ENCODE measurements at regions not wholly inside any gene's neighbourhood (a gene's known extent, or its start where the extent isn't known, plus 50 kb on each side); places are given as distances from the start of the nearest gene placed in this dataset.

GRCh38 chr4:64216741-64217140 lies 192.5 kb downstream of the TECRL start:
- Mint-ChIP-seq H3K9me3 (peaks cover 0 to 9% (median 2%) of the 10 kb centered on the region in 3 donors), H3K27ac (no peak overlapping the region), H3K4me3 (no peak overlapping the region), H3K36me3 (no peaks in the 10 kb centered on the region), H3K4me1 (peaks cover 0 to 1% (median 0%) of the 10 kb centered on the region in 3 donors), H3K27me3 (no peaks in the 10 kb centered on the region)

- Mint-ChIP-seq H3K36me3 (no peaks in the 10 kb centered on the region), H3K27me3 (no peaks in the 10 kb centered on the region), H3K4me1 (no peaks in the 10 kb centered on the region), H3K4me3 (no peak overlapping the region), H3K9me3 (peaks cover 0 to 10% (median 5%) of the 10 kb centered on the region in 3 donors), H3K27ac (no peak overlapping the region)
Observed at GRCh38 chr4:64205376-64205775, 203.9 kb downstream of the TECRL start.

- Mint-ChIP-seq H3K27me3 (no peaks in the 10 kb centered on the region), H3K27ac (no peak overlapping the region)
Observed at GRCh38 chr4:64200001-64200555, 209.2 kb downstream of the TECRL start.

GRCh38 chr4:64195582-64195981 lies 213.7 kb downstream of the TECRL start:
- H3K4me3 Mint-ChIP-seq = no peak overlapping the region
- peaks cover 0 to 4% (median 2%) of the 10 kb centered on the region in 3 donors for H3K9me3 Mint-ChIP-seq

More at GRCh38 chr4:64200001-64200555, 209.2 kb downstream of the TECRL start:
- peaks cover 0 to 2% (median 0%) of the 10 kb centered on the region in 3 donors for H3K9me3 Mint-ChIP-seq
- no peak overlapping the region for H3K4me3 Mint-ChIP-seq
- no peaks in the 10 kb centered on the region for H3K36me3 Mint-ChIP-seq
- H3K4me1 Mint-ChIP-seq = no peaks in the 10 kb centered on the region

GRCh38 chr4:64192731-64193412 lies 216.4 kb downstream of the TECRL start:
- Mint-ChIP-seq H3K27me3 (no peaks in the 10 kb centered on the region), H3K4me1 (no peaks in the 10 kb centered on the region), H3K36me3 (no peaks in the 10 kb centered on the region), H3K27ac (no peak overlapping the region), H3K4me3 (no peak overlapping the region), H3K9me3 (peaks cover 0 to 4% (median 0%) of the 10 kb centered on the region in 3 donors)

More at GRCh38 chr4:64195582-64195981, 213.7 kb downstream of the TECRL start:
- no peaks in the 10 kb centered on the region for H3K27me3 Mint-ChIP-seq
- no peak overlapping the region for H3K27ac Mint-ChIP-seq
- no peaks in the 10 kb centered on the region for H3K4me1 Mint-ChIP-seq
- H3K36me3 Mint-ChIP-seq = no peaks in the 10 kb centered on the region

GRCh38 chr4:64174247-64174882 lies 234.9 kb downstream of the TECRL start:
- Mint-ChIP-seq H3K27me3 (no peaks in the 10 kb centered on the region), H3K27ac (no peak overlapping the region), H3K4me1 (no peaks in the 10 kb centered on the region), H3K4me3 (no peak overlapping the region), H3K9me3 (no peaks in the 10 kb centered on the region), H3K36me3 (no peaks in the 10 kb centered on the region)

GRCh38 chr4:64166365-64166764 lies 242.9 kb downstream of the TECRL start:
- H3K4me3 Mint-ChIP-seq = no peak overlapping the region
- H3K4me1 Mint-ChIP-seq = no peaks in the 10 kb centered on the region
- no peaks in the 10 kb centered on the region for H3K36me3 Mint-ChIP-seq
- no peak overlapping the region for H3K27ac Mint-ChIP-seq
- H3K9me3 Mint-ChIP-seq = peaks cover 0 to 2% (median 2%) of the 10 kb centered on the region in 3 donors
- no peaks in the 10 kb centered on the region for H3K27me3 Mint-ChIP-seq

- H3K9me3 Mint-ChIP-seq = no peaks in the 10 kb centered on the region
- no peaks in the 10 kb centered on the region for H3K27me3 Mint-ChIP-seq
- peaks cover 0 to 3% (median 0%) of the 10 kb centered on the region in 3 donors for H3K4me1 Mint-ChIP-seq
- peaks cover 2% of the 10 kb centered on the region for H3K36me3 Mint-ChIP-seq
- no peak overlapping the region for H3K4me3 Mint-ChIP-seq
- H3K27ac Mint-ChIP-seq = no peak overlapping the region
Observed at GRCh38 chr4:64158648-64159326, 250.5 kb downstream of the TECRL start.

GRCh38 chr4:64157397-64157796 lies 251.9 kb downstream of the TECRL start:
- H3K9me3 Mint-ChIP-seq = no peaks in the 10 kb centered on the region
- H3K27me3 Mint-ChIP-seq = no peaks in the 10 kb centered on the region
- H3K27ac Mint-ChIP-seq = no peak overlapping the region
- H3K36me3 Mint-ChIP-seq = peaks cover 2% of the 10 kb centered on the region
- no peak overlapping the region for H3K4me3 Mint-ChIP-seq
- peaks cover 0 to 3% (median 0%) of the 10 kb centered on the region in 3 donors for H3K4me1 Mint-ChIP-seq

GRCh38 chr4:64156253-64156652 lies 253.0 kb downstream of the TECRL start:
- no peak overlapping the region for H3K4me3 Mint-ChIP-seq
- H3K36me3 Mint-ChIP-seq = peaks cover 2% of the 10 kb centered on the region
- H3K27ac Mint-ChIP-seq = no peak overlapping the region
- H3K4me1 Mint-ChIP-seq = peaks cover 0 to 3% (median 0%) of the 10 kb centered on the region in 3 donors
- H3K27me3 Mint-ChIP-seq = no peaks in the 10 kb centered on the region
- H3K9me3 Mint-ChIP-seq = no peaks in the 10 kb centered on the region

GRCh38 chr4:64146030-64146429 lies 263.2 kb downstream of the TECRL start:
- Mint-ChIP-seq H3K27me3 (no peaks in the 10 kb centered on the region), H3K36me3 (no peaks in the 10 kb centered on the region), H3K4me1 (peaks cover 0 to 2% (median 0%) of the 10 kb centered on the region in 3 donors), H3K27ac (no peak overlapping the region), H3K9me3 (peaks cover 3 to 10% (median 10%) of the 10 kb centered on the region in 3 donors), H3K4me3 (no peak overlapping the region)

- Mint-ChIP-seq H3K27me3 (no peaks in the 10 kb centered on the region), H3K4me1 (peaks cover 0 to 2% (median 0%) of the 10 kb centered on the region in 3 donors), H3K27ac (no peak overlapping the region), H3K9me3 (peaks cover 7 to 10% (median 10%) of the 10 kb centered on the region in 3 donors), H3K4me3 (no peak overlapping the region), H3K36me3 (no peaks in the 10 kb centered on the region)
Observed at GRCh38 chr4:64144994-64145393, 264.3 kb downstream of the TECRL start.

GRCh38 chr4:64130907-64131306 lies 278.3 kb downstream of the TECRL start:
- no peaks in the 10 kb centered on the region for H3K9me3 Mint-ChIP-seq
- no peak overlapping the region for H3K27ac Mint-ChIP-seq
- no peak overlapping the region for H3K4me3 Mint-ChIP-seq
- H3K4me1 Mint-ChIP-seq = no peaks in the 10 kb centered on the region
- no peaks in the 10 kb centered on the region for H3K36me3 Mint-ChIP-seq
- no peaks in the 10 kb centered on the region for H3K27me3 Mint-ChIP-seq

- Mint-ChIP-seq H3K4me3 (no peak overlapping the region), H3K9me3 (no peaks in the 10 kb centered on the region), H3K27me3 (no peaks in the 10 kb centered on the region), H3K27ac (no peak overlapping the region), H3K4me1 (no peaks in the 10 kb centered on the region), H3K36me3 (no peaks in the 10 kb centered on the region)
Observed at GRCh38 chr4:64125354-64125753, 283.9 kb downstream of the TECRL start.

- Mint-ChIP-seq H3K27me3 (no peaks in the 10 kb centered on the region), H3K4me3 (no peak overlapping the region), H3K9me3 (peaks cover 2 to 16% (median 3%) of the 10 kb centered on the region in 3 donors), H3K4me1 (no peaks in the 10 kb centered on the region), H3K36me3 (no peaks in the 10 kb centered on the region), H3K27ac (no peak overlapping the region)
Observed at GRCh38 chr4:64121803-64122202, 287.4 kb downstream of the TECRL start.
